Chondrocyte (in vitro differentiated cells): ENCODE measurements at regions not wholly inside any gene's neighbourhood (a gene's known extent, or its start where the extent isn't known, plus 50 kb on each side); places are given as distances from the start of the nearest gene placed in this dataset.

ENCODE experiments used
- DNase-seq: peaks from one replicate; pipeline ENCODE4 v3.0.0; 2021; ENCODE audit warnings: mixed read lengths, low spot score
- H3K27ac Mint-ChIP-seq: one replicate; pipeline ENCODE4 v1.8.0; 2021; ENCODE audit warnings: mild to moderate bottlenecking, moderate library complexity, mixed read lengths; ENCODE audit not compliant: unreplicated experiment
- H3K27me3 Mint-ChIP-seq: 2 replicates; pipeline ENCODE4 v1.8.0; 2021; ENCODE audit warnings: low read depth, mixed read lengths
- H3K36me3 Mint-ChIP-seq: 2 replicates; pipeline ENCODE4 v1.8.0; 2021; ENCODE audit warnings: low read depth, mixed read lengths
- H3K4me1 Mint-ChIP-seq: 2 replicates; pipeline ENCODE4 v1.8.0; 2021; ENCODE audit warnings: low read depth, mild to moderate bottlenecking, mixed read lengths
- H3K4me3 Mint-ChIP-seq: one replicate; pipeline ENCODE4 v1.8.0; 2021; ENCODE audit warnings: mild to moderate bottlenecking, moderate library complexity, mixed read lengths; ENCODE audit not compliant: unreplicated experiment
- H3K9me3 Mint-ChIP-seq: 2 replicates; pipeline ENCODE4 v1.8.0; 2021; ENCODE audit warnings: low read depth, mixed read lengths
- TF ChIP-seq, protein P1 (sequence below): fragments of 200-600 bp; sonication (generic); IDR thresholded peaks from 2 replicates; pipeline ENCODE4 v1.5.0; 2021; ENCODE audit warnings: antibody characterized with exemption, mild to moderate bottlenecking, moderate library complexity

DNA sequence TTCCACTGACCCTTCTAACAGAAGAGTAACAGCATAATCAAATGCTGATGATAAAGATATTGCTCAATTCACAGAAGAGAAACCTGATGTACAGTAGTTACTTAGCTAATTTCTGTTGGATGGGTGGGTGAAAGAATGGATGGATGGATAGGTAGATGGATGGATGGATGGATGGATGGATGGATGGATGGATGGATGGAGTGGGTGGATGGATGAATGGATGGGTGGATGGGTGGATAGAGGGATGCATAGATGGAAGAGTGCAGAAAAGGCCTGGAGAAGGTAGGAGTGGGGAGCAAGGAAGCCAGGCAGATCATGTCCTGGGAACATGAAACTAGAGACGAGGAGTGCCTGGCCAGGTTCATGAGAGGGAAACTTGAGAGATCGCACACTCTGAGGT is 520.9 kb downstream of the BCL11B start:
- H3K36me3 Mint-ChIP-seq: no peaks in the 10 kb centered on the region
- H3K27ac Mint-ChIP-seq: no peak overlapping the region
- peaks cover 15% of the 10 kb centered on the region for H3K27me3 Mint-ChIP-seq
- H3K4me1 Mint-ChIP-seq: no peaks in the 10 kb centered on the region
- H3K4me3 Mint-ChIP-seq: no peak overlapping the region
- TF ChIP-seq, protein P1, sequence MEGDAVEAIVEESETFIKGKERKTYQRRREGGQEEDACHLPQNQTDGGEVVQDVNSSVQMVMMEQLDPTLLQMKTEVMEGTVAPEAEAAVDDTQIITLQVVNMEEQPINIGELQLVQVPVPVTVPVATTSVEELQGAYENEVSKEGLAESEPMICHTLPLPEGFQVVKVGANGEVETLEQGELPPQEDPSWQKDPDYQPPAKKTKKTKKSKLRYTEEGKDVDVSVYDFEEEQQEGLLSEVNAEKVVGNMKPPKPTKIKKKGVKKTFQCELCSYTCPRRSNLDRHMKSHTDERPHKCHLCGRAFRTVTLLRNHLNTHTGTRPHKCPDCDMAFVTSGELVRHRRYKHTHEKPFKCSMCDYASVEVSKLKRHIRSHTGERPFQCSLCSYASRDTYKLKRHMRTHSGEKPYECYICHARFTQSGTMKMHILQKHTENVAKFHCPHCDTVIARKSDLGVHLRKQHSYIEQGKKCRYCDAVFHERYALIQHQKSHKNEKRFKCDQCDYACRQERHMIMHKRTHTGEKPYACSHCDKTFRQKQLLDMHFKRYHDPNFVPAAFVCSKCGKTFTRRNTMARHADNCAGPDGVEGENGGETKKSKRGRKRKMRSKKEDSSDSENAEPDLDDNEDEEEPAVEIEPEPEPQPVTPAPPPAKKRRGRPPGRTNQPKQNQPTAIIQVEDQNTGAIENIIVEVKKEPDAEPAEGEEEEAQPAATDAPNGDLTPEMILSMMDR: no peak
- no peak for DNase-seq
- peaks cover 13% of the 10 kb centered on the region for H3K9me3 Mint-ChIP-seq

DNA sequence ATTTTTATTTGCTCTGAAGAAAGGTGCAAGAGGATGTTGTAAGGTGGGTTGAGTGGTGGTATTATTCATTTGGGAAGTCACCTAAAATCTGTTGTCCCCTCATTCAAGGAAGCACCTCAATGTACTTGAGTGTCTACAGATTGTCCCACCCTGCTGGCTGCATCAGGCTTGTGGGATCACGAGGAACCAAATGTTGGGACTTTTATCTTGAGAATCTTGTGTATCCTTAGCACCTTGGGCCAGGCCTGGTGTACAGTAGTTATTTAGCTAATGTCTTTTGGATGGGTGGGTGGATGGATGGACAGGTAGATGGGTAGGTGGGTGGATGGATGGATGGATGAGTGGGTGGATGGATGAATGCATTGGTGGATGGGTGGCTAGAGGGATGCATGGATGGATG is 519.3 kb downstream of the BCL11B start:
- peaks cover 17% of the 10 kb centered on the region for H3K9me3 Mint-ChIP-seq
- TF ChIP-seq, protein P1: no peak
- no peak for DNase-seq
- H3K27me3 Mint-ChIP-seq: peaks cover 13% of the 10 kb centered on the region
- H3K4me3 Mint-ChIP-seq: no peak overlapping the region
- no peak overlapping the region for H3K27ac Mint-ChIP-seq
- H3K4me1 Mint-ChIP-seq: no peaks in the 10 kb centered on the region
- H3K36me3 Mint-ChIP-seq: no peaks in the 10 kb centered on the region

DNA sequence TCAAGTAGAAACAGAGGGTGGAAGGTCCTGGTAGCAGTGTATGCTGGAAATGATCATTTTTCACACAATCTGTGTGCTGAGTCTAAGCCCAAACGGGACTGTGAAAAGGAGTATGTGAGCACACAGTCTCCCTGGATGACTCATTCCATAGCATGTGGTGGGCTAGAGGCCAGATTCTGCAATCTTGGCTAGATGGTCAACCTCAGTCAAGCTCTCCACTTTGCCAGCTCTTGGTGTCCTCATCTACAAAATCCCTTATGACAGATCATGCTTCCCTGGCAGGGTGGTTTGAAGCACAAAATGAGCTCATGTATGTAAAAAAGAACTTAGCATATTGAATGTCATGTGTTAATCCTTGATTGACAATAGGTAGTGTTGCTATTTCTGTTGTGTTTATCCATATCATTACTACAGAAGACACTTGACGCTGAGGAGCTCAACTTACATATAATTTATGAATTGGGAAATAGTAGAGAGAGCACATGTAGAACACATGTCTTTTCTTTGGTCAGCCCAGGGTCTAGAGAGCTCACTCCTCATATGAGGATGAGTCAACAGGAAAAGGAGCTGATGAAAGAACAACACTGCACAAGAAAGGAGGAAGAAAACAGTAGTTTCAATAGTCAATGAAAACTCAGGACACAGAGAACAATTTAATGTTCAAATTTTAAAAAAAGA is 517.5 kb downstream of the BCL11B start:
- H3K27ac Mint-ChIP-seq: no peak overlapping the region

DNA sequence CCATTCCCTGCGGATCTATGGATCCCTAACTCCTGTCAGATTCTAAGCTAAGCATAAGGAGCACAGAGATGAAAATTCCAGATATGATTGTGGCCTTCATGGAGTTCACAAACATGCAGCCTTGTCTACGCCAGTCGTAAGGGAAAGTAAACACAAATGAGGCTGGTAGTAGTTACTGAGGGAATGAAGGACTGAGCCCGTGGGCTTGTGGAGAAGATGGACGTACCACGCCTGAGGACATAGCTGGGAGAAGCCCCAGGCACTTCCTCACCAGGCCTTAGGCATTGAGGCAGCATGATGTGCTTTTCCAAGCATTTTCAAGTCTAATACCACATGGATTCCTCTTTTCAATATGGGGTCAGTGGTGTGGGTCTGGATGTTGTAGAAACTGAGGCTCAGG is 515.2 kb downstream of the BCL11B start:
- DNase-seq: no peak
- no peaks in the 10 kb centered on the region for H3K4me1 Mint-ChIP-seq
- H3K27me3 Mint-ChIP-seq: peaks cover 4% of the 10 kb centered on the region
- H3K27ac Mint-ChIP-seq: no peak overlapping the region
- no peaks in the 10 kb centered on the region for H3K36me3 Mint-ChIP-seq
- TF ChIP-seq, protein P1: no peak
- peaks cover 27% of the 10 kb centered on the region for H3K9me3 Mint-ChIP-seq
- H3K4me3 Mint-ChIP-seq: no peak overlapping the region

More for the DNA sequence above, 517.5 kb downstream of the BCL11B start:
- no peaks in the 10 kb centered on the region for H3K4me1 Mint-ChIP-seq
- TF ChIP-seq, protein P1: no peak
- H3K9me3 Mint-ChIP-seq: peaks cover 18% of the 10 kb centered on the region
- H3K27me3 Mint-ChIP-seq: peaks cover 8% of the 10 kb centered on the region
- H3K36me3 Mint-ChIP-seq: no peaks in the 10 kb centered on the region
- DNase-seq: no peak
- no peak overlapping the region for H3K4me3 Mint-ChIP-seq

- TF ChIP-seq, protein P1: no peak
- peaks cover 2% of the 10 kb centered on the region for H3K27me3 Mint-ChIP-seq
- no peak overlapping the region for H3K4me3 Mint-ChIP-seq
- peaks cover 38% of the 10 kb centered on the region for H3K9me3 Mint-ChIP-seq
- no peak overlapping the region for H3K27ac Mint-ChIP-seq
- no peaks in the 10 kb centered on the region for H3K4me1 Mint-ChIP-seq
- H3K36me3 Mint-ChIP-seq: no peaks in the 10 kb centered on the region
- DNase-seq: no peak
These were observed 513.6 kb downstream of the BCL11B start for GRCh38 chr14:98758440-98758839.
